ENCODE measurements at regions not wholly inside any gene's neighbourhood (a gene's known extent, or its start where the extent isn't known, plus 50 kb on each side); places are given as distances from the start of the nearest gene placed in this dataset.

- DNase-seq: no peak
Observed at GRCh38 chr2:67462738-67463496, 65.8 kb downstream of the ETAA1 start.

- peak; percentile 69 for DNase-seq
Observed at GRCh38 chr2:67463810-67464209, 66.7 kb downstream of the ETAA1 start.

GRCh38 chr2:67465623-67466022 lies 68.5 kb downstream of the ETAA1 start:
- no peak for DNase-seq

- DNase-seq: no peak
Observed at GRCh38 chr2:67466734-67467133, 69.6 kb downstream of the ETAA1 start.

- DNase-seq: no peak
Observed at GRCh38 chr2:67471681-67472080, 74.5 kb downstream of the ETAA1 start.

- peak; percentile 68 for DNase-seq
Observed at GRCh38 chr2:67476809-67477790, 80.0 kb downstream of the ETAA1 start.

GRCh38 chr2:67479261-67479660 lies 82.1 kb downstream of the ETAA1 start:
- no peak for DNase-seq

GRCh38 chr2:67485431-67485830 lies 88.3 kb downstream of the ETAA1 start:
- no peak for DNase-seq

GRCh38 chr2:67486041-67486796 lies 89.1 kb downstream of the ETAA1 start:
- DNase-seq: no peak

- DNase-seq: no peak
Observed at GRCh38 chr2:67487993-67488392, 90.9 kb downstream of the ETAA1 start.

GRCh38 chr2:67489396-67489795 lies 92.3 kb downstream of the ETAA1 start:
- DNase-seq: peak; percentile 95

GRCh38 chr2:67498931-67499330 lies 101.8 kb downstream of the ETAA1 start:
- DNase-seq: no peak

- DNase-seq: no peak
Observed at GRCh38 chr2:67499989-67500388, 102.9 kb downstream of the ETAA1 start.

- no peak for DNase-seq
Observed at GRCh38 chr2:67500541-67500940, 103.4 kb downstream of the ETAA1 start.

GRCh38 chr2:67502346-67503065 lies 105.4 kb downstream of the ETAA1 start:
- DNase-seq: no peak

- no peak for DNase-seq
Observed at GRCh38 chr2:67503066-67503795, 106.1 kb downstream of the ETAA1 start.

- DNase-seq: no peak
Observed at GRCh38 chr2:67510745-67511144, 113.6 kb downstream of the ETAA1 start.

- no peak for DNase-seq
Observed at GRCh38 chr2:67514515-67514914, 117.4 kb downstream of the ETAA1 start.

- no peak for DNase-seq
Observed at GRCh38 chr2:67515056-67515455, 117.9 kb downstream of the ETAA1 start.

- DNase-seq: no peak
Observed at GRCh38 chr2:67515538-67515937, 118.4 kb downstream of the ETAA1 start.

- no peak for DNase-seq
Observed at GRCh38 chr2:67516362-67516761, 119.2 kb downstream of the ETAA1 start.

All from NCI-H82 (cell line).